ES-I3 (cell line): ENCODE measurements at regions not wholly inside any gene's neighbourhood (a gene's known extent, or its start where the extent isn't known, plus 50 kb on each side); places are given as distances from the start of the nearest gene placed in this dataset.
A peak's percentile ranks its signal among the peaks of the same experiment; 100 is the strongest.

Experiments used
- H3K36me3 ChIP-seq: 2 replicates; pipeline ENCODE4 v1.6.1; 2013; ENCODE audit warnings: mild to moderate bottlenecking, low read length, control low read depth, moderate library complexity; ENCODE audit not compliant: insufficient read depth
- H3K4me1 ChIP-seq: 2 replicates; pipeline ENCODE4 v1.6.1; 2013; ENCODE audit warnings: mild to moderate bottlenecking, control low read depth, low read length; ENCODE audit not compliant: insufficient read depth
- H3K9ac ChIP-seq: 2 replicates; pipeline ENCODE4 v1.6.1; 2013; ENCODE audit warnings: low read depth, mild to moderate bottlenecking, low read length, moderate library complexity
- H3K9me3 ChIP-seq: 2 replicates; pipeline ENCODE4 v1.6.1; 2013; ENCODE audit warnings: mild to moderate bottlenecking, low read length, moderate library complexity; ENCODE audit not compliant: control insufficient read depth, insufficient read depth

DNA sequence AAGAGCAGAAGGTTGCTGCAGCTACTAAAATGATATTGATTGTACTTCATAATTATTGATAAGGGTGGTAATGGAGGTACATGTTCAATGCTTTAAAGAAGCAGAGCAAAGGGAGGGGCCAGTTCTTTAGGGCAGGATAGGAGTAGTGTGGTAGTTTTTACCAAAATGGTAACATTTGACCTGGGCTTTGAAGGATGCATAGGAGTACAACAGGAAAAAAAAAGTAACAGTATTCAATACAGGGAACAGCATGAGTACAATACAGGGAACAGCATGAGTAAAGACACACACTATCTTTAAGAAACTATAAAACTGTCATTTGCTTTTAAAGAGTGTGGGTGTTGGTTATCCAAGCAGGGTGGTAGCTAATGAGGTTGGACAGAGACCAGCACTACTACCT lies 215.0 kb upstream of the CRY1 start:
- Histone ChIP-seq H3K4me1 (peaks cover 8% of the 10 kb centered on the region; the same call in 1 of the 2 replicates), H3K36me3 (no peaks in the 10 kb centered on the region)

DNA sequence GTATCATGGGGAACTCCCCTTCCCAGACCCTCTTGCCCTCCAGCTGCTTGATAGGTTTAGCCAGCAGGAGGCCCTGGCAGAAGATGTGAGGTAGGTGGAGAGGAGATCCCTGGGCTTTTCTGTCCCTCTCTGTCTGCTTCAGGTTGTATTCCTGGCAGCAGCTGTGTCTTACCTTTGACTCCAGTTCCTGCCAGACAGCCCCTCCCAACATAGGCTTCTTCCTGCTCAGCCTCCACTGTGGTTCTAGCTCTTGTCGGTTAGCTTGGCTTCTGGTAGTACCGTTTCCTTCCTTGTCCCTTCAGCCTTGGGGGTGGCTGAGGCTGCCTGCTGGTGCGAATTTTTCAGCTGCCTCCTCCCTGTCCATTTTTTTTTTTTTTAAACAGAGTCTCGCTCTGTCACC lies 215.7 kb upstream of the CRY1 start:
- H3K9me3 ChIP-seq, result no peaks in the 10 kb centered on the region
- no peaks in the 10 kb centered on the region for H3K36me3 ChIP-seq
- H3K9ac ChIP-seq, result no peak overlapping the region
- peaks cover 8% of the 10 kb centered on the region; the same call in 1 of the 2 replicates for H3K4me1 ChIP-seq

More for the DNA sequence above, 215.0 kb upstream of the CRY1 start:
- H3K9ac ChIP-seq, result no peak overlapping the region
- no peaks in the 10 kb centered on the region for H3K9me3 ChIP-seq

DNA sequence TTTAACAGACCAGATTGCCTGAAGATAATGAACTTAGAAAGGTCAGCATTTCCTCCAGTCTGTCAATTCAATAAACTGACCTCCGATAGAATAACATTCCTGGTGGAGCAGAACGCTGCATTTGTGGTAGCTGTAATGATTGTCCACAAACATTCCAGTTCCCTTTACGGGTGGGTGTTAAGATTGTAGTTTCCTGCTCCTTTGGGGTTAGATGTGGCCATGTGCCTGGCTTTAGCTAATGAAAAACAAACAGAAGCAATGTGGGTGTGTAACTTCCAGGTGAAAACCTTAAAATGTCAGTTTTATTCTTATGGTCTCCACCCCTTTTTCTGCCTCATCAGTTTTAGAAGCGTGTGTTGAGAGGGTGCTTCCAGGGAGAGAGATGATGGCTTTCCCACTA lies 217.3 kb upstream of the CRY1 start:
- no peaks in the 10 kb centered on the region for H3K9me3 ChIP-seq
- no peak overlapping the region for H3K9ac ChIP-seq
- H3K36me3 ChIP-seq, result no peaks in the 10 kb centered on the region
- 0 out of 2 replicates have a peak, but pooled peaks cover 4% of the 10 kb centered on the region for H3K4me1 ChIP-seq

DNA sequence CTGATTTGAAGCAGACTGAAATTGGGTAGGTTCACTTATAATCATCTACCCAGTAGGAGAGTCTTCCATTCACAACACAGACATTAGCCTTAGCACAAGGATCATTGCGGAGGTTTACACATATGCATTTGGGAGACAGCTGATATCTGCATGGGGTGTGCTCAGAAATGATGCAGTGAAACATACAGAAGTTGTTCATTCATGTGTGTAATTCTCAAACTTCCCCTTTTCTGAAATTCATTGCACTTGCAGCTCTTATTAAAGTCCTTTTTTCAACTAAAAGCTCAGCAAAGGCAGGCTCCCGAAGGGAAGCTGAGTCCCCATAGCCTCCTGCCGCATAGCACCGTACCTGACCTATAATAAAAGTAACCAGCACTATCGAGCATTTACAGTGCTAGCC lies 218.3 kb upstream of the CRY1 start:
- H3K4me1 ChIP-seq, result no peaks in the 10 kb centered on the region
- H3K9ac ChIP-seq, result no peak overlapping the region
- H3K36me3 ChIP-seq, result no peaks in the 10 kb centered on the region
- H3K9me3 ChIP-seq, result no peaks in the 10 kb centered on the region

DNA sequence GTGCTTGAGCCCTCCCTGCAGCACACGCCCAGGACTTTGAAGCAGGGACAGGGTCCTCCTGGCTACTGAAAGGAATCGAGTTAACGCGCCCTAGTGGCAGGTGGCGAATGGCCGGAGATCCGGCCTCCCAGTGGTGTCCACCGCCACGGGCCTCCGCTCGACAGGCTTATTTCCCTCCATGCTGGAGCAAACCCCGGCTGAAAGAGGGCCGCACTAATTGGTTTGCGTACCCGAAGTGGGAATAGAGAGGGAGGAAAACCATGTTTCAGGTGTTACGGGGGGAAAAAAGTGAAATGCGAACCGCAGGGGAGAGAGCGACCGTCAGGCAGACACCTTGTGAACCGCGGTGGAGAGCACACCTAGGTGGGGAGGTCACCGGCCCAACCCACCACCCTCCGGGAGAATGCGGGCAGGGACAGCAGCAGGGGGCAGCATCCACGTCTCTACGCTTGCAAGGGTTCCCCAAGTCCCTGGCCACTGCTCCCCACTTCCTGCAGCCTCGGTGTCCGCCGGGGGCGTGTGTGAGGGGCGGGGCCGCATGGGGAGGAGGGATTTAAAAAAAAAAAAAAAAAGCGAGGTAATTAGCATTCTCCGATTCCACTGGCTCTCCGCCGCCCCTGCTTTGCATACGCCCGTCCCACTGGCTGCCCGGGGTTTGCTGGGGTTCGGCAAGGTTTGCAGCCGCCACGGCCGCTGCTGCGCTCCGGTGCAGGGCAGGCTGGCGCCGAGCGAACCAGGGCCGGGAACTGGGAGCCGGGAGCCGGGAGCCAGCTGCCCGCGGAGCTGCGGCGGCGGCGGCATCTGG lies 224.6 kb upstream of the CRY1 start:
- Histone ChIP-seq H3K9me3 (no peaks in the 10 kb centered on the region), H3K9ac (peak overlapping the region; percentile 75), H3K36me3 (no peaks in the 10 kb centered on the region), H3K4me1 (no peaks in the 10 kb centered on the region)

DNA sequence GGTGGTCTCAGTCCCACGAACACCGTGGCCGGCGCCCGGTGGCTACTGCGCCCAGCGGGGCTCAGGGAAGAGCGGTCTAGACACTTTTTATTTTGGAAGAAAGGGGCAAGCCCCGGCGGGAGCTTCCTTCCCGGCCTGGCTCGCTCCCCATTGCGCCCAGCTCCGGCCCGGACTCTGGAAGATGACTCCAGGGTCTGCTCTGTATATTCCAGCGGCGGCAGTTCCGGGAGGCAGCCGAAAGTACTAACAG lies 225.1 kb upstream of the CRY1 start:
- peak overlapping the region; percentile 75 for H3K9ac ChIP-seq
- no peaks in the 10 kb centered on the region for H3K4me1 ChIP-seq
- H3K36me3 ChIP-seq, result no peaks in the 10 kb centered on the region
- H3K9me3 ChIP-seq, result no peaks in the 10 kb centered on the region

DNA sequence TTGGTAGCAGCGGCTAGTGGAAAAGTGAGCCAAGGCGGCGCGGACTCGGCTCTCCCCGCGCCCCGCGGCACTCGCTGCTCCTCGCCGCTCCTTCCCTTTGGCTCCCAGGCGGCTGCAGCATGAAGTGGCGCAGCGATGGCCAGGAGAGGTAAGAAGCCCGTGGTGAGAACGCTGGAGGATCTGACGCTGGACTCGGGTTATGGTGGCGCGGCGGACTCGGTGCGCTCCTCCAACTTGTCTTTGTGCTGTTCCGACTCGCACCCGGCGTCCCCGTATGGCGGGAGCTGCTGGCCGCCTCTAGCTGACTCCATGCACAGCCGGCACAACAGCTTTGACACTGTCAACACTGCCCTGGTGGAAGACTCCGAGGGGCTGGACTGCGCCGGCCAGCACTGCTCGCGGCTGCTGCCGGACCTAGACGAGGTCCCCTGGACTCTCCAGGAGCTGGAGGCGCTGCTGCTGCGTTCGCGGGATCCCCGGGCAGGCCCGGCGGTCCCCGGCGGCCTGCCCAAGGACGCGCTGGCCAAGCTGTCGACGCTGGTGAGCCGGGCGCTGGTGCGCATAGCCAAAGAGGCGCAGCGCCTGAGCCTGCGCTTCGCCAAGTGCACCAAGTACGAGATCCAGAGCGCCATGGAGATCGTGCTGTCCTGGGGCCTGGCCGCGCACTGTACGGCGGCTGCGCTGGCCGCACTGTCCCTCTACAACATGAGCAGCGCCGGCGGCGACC lies 225.6 kb upstream of the CRY1 start:
- no peaks in the 10 kb centered on the region for H3K4me1 ChIP-seq
- no peaks in the 10 kb centered on the region for H3K9me3 ChIP-seq
- H3K36me3 ChIP-seq, result no peaks in the 10 kb centered on the region
- H3K9ac ChIP-seq, result peak overlapping the region; percentile 75

DNA sequence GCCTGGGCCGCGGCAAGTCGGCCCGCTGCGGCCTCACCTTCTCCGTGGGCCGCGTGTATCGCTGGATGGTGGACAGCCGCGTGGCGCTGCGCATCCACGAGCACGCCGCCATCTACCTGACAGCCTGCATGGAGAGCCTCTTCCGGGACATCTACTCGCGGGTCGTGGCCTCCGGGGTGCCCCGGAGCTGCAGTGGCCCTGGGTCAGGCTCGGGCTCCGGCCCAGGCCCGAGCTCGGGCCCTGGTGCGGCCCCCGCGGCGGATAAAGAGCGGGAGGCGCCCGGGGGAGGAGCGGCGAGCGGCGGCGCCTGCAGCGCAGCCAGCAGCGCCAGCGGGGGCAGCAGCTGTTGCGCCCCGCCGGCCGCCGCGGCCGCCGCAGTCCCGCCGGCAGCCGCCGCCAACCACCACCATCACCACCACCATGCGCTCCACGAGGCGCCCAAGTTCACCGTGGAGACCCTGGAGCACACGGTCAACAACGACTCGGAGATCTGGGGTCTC lies 226.2 kb upstream of the CRY1 start:
- Histone ChIP-seq H3K9me3 (no peaks in the 10 kb centered on the region), H3K9ac (peak overlapping the region; percentile 75), H3K36me3 (no peaks in the 10 kb centered on the region), H3K4me1 (no peaks in the 10 kb centered on the region)

DNA sequence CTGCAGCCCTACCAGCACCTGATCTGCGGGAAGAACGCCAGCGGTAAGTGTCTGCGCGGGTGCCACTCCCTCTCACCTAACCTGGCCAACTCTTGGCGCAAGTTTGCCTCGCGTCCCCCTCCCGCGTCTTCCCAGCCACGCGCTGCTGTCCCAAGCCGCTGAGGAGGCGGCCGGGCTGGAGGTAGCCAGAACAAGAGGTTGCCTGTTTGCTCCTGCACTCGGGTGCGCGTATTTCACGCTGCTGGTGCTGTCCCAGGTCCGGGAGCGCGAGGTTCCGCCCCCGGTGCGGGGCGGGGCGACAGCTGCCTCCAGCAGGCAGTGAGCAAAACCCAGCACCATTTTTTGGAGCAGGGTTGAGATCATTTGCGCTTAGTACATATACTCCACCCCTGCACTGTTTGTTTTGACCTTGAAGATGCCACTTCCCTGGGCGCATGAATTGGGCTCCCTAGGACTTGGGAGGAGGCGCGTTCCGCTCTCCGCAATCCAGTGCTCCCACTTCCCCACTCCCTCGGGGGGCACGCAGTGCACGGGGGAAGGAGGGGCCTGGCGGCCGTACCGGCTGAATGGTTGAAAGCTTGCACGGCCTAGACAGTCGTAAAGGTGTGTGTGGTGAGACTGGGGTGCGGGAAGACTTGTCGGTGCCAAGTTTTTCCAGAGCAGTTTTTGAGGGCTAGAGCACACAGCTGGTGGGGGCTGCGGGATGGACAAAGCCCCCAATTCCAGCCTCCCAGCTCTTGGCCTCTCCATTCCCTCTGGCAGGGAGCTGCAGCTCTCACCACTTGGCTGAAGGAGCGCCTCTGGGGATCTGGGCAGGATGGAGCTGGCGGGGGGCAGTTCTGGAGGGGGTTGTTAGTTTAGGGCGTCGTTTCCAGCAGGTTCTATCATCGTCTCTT lies 226.9 kb upstream of the CRY1 start:
- H3K36me3 ChIP-seq, result no peaks in the 10 kb centered on the region
- H3K9me3 ChIP-seq, result no peaks in the 10 kb centered on the region
- no peaks in the 10 kb centered on the region for H3K4me1 ChIP-seq
- H3K9ac ChIP-seq, result peak overlapping the region; percentile 75; the same call in 1 of the 2 replicates

DNA sequence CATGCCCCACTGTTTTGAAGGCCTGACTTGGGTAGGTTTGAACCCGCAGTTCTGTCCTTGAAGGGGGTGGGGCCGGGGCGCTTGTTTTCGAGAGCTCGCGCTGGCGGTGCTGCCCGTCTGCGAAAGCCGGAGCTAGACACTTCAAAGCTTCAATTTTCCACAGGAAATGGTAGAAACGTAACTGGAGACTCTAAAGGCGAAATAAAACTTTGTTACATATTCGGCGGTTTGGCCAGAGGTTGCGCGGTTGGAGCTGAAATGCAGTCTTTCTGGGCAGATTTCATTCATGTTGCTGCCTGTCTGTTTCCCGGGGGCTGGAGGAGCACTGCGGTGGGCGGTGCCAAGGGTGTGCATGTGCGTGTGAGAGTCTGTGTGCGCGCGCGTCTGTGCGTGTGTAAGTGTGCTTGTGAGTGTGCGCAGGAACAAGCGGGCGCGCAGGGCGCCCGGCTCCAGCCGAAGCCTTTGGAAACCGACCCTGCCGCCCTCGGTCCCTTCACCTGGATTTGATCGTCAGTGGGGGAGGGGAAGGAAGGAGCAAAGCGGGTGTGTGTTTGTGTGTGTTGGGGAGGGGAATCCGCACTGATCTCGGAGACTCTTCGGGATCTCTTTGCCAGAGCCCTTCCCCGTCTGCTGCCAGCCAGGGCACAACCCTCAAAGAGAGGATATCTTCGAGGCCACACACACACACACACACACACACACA lies 227.7 kb upstream of the CRY1 start:
- Histone ChIP-seq H3K9ac (peak overlapping the region; percentile 75; the same call in 1 of the 2 replicates), H3K4me1 (no peaks in the 10 kb centered on the region), H3K36me3 (no peaks in the 10 kb centered on the region), H3K9me3 (no peaks in the 10 kb centered on the region)

DNA sequence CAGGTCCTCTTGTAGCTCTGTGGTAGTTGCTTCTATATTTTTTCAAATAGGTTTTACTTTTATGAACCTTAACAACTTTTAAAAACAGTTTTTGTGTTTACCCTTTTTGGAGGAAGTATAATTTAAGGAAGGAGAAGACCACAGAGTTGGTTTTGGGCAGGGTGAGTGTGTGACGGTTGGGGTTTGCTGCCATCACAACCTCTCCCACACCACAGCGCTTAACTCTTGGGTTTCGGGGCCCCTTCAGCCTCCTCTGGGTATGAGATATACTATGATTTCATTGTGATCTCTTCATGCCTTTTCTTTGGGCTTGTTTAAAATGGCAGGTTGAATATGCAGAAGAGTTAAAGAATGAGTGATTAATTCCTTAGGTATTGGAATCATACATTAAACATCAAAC lies 228.7 kb upstream of the CRY1 start:
- Histone ChIP-seq H3K9me3 (no peaks in the 10 kb centered on the region), H3K4me1 (no peaks in the 10 kb centered on the region), H3K36me3 (no peaks in the 10 kb centered on the region), H3K9ac (no peak overlapping the region)

DNA sequence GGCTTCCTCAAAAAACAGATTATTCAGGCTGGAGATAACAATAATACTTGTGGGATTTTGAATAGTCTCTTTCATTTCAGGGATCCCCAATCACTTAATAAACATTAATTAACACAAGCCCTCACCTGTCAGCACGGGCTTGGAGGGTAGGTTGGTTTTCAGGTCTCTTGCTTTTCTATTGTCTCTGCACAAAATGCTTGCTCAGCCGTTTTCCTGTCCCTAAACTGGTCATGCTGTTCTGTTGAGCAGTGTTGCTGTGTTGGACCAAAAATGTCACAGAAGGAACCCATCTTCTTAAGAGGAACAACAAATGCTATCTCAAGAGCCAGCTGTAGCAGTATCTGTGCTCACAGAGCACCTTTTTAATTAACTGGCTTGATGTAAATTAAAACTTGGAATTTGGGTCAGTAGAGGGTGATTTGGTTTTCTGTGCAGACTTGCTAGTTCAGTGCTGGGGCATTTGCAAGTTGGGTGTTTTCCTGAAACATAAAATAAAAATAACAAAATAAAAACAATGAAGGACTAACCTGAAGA lies 231.8 kb upstream of the CRY1 start:
- H3K9ac ChIP-seq, result no peak overlapping the region
- H3K4me1 ChIP-seq, result peaks cover 5% of the 10 kb centered on the region
- no peaks in the 10 kb centered on the region for H3K36me3 ChIP-seq
- no peaks in the 10 kb centered on the region for H3K9me3 ChIP-seq

DNA sequence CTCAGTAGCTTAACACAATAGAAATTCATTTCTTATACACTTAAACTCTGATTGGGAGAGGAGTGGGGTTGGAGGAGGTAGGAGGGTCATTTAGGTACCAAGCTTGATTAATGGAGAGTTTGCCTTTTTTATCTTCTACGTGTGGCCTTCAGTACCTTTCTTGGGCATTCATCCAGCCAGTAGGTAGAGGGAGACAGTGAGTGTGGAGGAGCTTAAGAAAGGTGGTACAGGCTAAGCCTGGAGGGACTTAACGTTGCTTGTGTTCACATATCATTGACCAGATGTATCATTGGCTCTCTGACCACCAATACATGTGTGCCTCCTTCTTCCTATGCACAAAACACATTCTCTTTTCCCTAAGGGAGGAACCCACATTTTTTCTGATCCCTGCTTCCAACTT lies 232.9 kb upstream of the CRY1 start:
- no peaks in the 10 kb centered on the region for H3K36me3 ChIP-seq
- peaks cover 12% of the 10 kb centered on the region for H3K4me1 ChIP-seq
- H3K9me3 ChIP-seq, result no peaks in the 10 kb centered on the region
- no peak overlapping the region for H3K9ac ChIP-seq
